Astrocyte (in vitro differentiated cells and primary cell): ENCODE measurements at regions not wholly inside any gene's neighbourhood (a gene's known extent, or its start where the extent isn't known, plus 50 kb on each side); places are given as distances from the start of the nearest gene placed in this dataset.

Source experiments
- CTCF ChIP-seq: IDR thresholded peaks from 2 replicates; pipeline ENCODE4 v1.5.1; 2011; ENCODE audit warnings: low read depth, mild to moderate bottlenecking, inconsistent platforms, low read length, moderate library complexity; ENCODE audit not compliant: insufficient read depth
- EZH2 ChIP-seq: IDR thresholded peaks from 2 replicates; pipeline ENCODE4 v1.6.1; 2012; ENCODE audit warnings: mild to moderate bottlenecking, low read length, inconsistent platforms; ENCODE audit not compliant: insufficient read depth

GRCh38 chr16:73161977-73162376, 114.0 kb upstream of the ZFHX3 start:
- TF ChIP-seq CTCF = no peak
- no peak for TF ChIP-seq EZH2
